ENCODE measurements at regions not wholly inside any gene's neighbourhood (a gene's known extent, or its start where the extent isn't known, plus 50 kb on each side); places are given as distances from the start of the nearest gene placed in this dataset.
"Not testable (repeated sequence)": the region's sequence is repeated elsewhere in the genome, so short reads cannot be mapped to it uniquely, and the experiment has no call there.

DNA sequence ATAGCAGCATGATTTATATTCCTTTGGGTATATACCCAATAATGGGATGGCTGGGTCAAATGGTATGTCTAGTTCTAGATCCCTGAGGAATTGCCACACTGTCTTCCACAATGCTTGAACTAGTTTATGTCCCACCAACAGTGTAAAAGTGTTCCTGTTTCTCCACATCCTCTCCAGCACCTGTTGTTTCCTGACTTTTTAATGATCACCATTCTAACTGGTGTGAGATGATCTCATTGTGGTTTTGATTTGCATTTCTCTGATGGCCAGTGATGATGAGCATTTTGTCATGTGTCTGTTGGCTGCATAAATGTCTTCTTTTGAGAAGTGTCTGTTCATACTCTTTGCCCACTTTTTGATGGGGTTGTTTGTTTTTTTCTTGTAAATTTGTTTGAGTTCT is 54.0 kb upstream of the GPR89A start:
- not testable (repeated sequence) for DNase-seq

DNA sequence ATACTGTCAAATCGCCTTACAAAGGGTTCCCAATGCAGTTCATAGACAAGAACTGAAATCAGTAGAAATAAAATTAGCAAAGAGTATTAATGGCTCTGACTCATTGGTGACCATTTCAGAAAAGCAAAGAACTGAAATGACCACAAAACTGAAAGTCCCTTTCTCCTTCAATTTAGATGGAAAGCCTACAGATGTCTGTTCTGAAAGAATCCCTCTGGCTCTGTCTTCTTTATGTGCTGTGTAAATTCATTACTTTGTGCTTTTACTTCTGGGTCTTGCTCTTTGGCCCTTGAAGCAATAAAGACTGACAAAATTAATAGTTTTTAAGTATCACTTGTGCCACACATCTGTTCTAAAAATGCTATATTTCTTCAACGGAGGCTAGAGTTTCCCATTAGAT is 62.7 kb upstream of the GPR89A start:
- no peak for DNase-seq

DNA sequence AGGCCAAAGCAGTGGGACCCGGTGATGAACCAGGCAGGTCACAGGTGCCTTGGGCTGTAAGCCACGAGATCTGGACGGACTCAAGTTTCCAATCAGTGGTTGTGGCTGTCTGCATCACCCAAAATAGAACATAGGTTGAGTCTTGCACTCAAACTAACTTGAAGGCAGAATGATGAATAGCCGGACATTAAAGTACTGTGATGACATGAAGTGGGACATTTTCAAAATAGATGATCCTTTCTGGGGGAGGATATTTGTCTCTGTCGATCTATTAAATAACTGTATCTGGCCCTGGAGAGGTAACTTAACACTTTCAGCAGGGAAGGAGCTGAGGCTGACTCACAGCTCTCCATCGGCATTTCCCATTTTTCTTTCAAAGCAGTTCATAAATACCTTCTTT is 66.1 kb upstream of the GPR89A start:
- DNase-seq = not testable (repeated sequence)

DNA sequence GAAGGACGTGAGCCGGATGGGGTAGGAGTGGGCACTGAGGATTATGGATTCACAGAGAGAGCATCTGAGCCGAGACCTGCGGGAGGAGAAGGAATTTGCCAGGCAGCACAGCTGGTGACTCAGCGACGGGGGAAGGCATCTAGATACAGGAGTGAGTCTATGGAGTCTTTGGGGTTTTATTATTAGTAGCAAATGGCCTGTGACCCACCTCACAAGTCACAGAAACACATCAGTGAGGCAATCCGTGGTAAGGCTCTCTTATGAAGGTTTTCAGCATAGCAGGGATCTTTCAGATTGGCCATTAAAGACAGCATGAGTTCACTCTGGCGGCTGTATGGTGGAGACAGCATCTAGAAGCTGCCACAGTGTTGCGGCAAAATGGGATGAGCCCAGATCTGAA is 66.5 kb upstream of the GPR89A start:
- DNase-seq = peak; percentile 6

DNA sequence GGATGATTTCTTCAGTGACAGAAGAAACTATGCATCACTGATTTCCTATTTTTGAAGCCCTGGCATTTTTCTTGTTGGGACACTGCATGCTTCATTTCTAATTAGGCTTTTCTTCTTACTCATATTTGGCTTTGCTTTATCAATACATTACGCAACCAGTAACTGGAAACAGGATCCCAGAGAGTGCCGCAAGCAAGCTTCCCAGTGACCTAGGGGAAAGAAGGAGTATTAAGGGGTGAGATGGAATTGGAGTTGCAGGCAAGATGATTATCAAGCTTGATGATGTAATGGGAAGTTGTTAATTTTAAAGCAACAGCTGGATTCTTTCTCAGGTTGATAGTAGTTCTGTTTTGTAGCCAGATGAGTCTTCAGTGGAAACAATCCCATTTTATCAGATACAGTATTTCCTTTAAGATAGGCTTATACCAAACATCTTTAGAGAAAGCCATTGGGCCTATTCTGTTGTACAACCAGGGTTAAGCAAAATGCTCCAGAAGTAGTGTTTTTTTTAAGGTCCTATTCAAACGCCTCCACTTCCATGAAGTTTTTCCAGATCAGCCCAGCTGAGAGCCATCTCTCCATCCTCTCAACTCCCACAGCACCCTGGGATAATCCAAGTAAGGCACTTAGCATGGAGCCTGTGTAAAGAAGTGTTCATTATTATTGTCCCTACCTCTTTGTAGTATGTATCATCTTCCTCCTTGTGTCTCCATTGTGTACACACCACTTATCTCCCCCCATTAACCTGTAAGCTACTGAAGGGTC is 69.5 kb upstream of the GPR89A start:
- not testable (repeated sequence) for DNase-seq

DNA sequence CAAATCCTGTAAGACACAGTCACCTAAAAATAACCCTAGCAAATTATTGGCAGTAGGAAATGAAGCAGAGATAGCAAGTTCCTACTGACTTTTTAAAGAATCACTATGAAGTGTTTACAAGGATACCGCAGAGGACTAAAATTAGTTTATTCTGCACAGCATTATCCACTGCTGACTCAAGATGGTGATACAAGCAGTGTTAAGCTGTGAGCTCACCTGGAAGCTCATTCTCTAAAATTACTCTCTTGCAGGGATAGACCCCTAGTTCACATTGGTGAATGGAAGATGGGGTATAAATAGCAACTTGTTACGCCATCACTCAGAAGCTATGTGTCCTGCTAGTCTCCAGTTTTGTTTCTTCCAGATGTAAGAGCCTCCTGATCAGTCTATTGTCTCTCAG is 70.8 kb upstream of the GPR89A start:
- DNase-seq = not testable (repeated sequence)

DNA sequence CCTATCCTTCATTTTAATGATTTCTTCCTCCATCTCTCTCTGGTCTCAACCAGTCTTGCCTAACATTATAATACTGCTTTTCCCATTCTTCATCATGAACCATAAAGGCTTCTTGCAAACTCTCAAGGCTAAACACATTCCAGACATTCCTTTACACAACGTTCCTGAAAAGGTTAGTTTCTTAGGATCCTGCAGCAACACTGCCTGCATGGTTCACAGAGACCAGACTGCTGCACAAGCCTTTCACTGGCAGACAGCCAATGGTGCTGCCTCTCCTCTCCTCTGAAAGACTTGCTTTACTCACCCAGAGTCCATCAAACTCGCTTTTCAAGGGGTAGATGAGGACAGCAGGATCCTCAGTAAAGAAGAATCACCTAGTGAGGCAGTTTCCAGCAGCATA is 72.3 kb upstream of the GPR89A start:
- DNase-seq = not testable (repeated sequence)

DNA sequence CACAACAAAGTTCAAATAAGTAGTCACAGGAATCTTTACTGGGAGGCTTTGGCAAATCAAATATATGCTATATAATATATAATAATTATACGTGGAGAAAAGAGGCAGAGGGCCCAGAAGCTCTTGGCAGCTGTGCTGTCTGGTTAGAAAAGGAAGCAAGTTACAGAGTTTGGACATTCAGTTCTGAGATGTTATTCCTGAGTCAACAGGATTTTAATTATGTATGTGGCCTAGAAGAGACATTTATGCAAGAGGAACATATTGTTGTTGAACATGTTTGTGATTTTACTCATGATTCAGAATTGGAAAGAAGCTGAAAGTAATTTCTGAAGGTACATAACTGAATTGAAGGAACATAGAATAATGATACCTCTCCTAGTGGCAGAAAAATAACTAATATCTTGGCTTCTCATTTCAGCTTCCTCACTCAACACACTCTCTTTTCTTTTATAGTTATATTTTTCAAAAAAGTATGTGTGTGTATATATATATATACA is 79.7 kb upstream of the GPR89A start:
- not testable (repeated sequence) for DNase-seq

DNA sequence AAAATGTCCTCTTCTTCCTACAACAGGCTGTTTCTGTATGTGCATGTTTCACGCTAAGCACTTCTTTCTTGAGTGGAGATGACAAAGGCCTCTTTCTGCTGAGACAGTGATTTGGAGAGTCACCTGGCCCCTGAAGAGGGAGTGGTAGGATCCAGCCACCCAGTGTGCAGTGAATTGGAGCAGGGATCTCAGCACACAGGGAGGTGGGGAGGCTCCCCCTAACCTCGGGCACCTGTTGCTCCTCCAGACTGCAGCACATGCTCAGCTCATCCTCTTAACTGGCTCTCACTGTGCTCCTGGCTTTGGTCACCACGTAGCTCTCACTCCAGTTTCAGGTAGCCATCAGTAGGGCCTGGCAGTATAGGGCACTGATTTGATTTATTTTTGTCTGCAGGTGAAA is 87.6 kb upstream of the GPR89A start:
- DNase-seq = not testable (repeated sequence)

DNA sequence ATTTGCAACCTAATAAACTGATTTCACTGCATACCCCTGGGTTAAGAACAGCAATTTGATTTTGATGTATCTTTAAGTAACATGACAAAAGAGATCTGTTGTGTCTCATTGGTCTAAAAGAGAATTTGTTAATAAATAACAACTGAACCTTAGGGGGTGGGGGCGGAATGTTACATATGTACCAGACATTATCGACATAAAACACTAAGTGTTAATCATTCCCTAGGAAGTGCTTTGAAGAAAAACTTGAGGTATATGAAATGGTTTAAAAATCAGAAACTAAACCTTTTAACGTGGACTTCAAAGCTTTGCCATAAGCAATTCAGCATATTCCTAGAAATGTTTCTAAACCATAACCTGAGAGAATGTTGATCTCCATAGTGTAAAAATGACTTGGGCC is 88.5 kb upstream of the GPR89A start:
- not testable (repeated sequence) for DNase-seq

DNA sequence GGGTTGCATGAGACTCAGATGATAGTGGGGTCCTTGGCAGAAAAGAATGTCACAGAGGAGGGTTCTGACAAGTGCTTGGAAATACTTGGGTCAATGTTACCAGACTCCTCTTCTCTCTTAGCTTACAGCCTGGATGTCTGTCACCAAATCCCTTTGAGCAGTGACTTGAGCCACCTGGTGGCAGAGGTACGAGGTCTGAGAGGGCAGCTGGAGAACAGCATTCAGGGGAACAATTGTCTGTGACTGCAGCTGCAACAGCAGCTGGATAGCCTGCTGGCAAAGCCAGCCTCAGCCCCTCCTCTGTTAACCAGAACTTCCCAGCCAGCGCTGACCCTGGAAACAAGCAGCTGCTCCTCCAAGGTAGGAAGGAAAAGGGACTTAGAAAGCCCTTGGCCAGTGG is 87.6 kb upstream of the NBPF20 start:
- not testable (repeated sequence) for DNase-seq

DNA sequence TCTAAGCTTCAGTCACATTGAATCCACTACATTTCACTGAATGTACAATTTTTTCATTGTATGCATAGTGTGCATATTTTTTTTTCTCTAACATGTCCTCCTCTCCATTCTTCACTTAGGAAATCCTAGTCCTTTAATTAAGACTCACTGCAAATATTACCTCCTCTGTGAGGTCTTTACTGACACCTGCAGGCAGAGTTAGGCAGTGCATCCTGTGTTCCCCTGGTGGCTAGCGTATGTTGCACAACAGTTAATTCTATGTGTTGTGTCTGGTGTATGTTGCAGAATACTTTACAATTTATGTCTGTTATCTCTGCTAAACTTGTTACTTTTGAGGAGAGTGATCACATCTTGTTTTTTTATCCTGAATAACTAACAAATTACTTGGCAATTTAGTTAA is 82.7 kb upstream of the NBPF20 start:
- not testable (repeated sequence) for DNase-seq

DNA sequence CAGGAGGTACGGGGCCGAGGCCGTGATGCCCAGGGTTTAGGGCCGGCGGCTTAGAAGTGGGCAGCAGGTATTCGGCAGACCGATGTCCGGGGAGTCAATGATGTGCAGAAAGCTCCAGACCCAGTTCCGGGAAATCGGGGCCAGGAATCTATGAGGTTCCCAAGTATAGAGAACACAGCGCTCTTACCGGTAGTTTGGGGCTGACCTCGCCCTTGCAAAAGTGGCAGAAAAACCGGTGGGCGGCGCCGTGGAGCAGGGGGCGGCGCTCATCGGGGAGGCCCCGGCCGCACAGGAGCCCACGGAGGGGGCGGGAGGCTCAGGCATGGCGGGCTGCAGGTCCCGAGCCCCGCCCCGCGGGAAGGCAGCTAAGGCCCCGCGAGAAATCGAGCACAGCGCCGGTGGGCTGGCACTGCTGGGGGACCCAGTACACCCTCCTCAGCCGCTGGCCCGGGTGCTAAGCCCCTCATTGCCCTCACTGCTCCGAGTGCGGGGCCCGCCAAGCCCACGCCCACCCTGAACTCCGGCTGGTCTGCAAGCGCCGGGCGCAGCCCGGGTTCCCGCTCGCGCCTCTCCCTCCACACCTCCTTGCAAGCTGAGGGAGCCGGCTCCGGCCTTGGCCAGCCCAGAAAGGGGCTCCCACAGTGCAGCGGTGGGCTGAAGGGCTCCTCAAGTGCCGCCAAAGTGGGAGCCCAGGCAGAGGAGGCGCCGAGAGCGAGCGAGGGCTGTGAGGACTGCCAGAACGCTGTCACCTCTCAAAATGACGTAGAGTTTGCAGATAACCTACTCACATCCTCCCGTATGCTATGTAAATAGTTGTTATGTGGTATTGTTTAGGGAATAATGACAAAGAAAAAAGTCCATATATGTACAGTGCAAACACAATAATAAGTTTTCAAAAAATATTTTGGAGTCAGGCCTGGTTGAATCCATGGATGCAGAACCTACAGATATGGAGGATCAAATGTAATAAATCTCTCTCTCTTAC is 80.6 kb upstream of the NBPF20 start:
- DNase-seq = not testable (repeated sequence)

DNA sequence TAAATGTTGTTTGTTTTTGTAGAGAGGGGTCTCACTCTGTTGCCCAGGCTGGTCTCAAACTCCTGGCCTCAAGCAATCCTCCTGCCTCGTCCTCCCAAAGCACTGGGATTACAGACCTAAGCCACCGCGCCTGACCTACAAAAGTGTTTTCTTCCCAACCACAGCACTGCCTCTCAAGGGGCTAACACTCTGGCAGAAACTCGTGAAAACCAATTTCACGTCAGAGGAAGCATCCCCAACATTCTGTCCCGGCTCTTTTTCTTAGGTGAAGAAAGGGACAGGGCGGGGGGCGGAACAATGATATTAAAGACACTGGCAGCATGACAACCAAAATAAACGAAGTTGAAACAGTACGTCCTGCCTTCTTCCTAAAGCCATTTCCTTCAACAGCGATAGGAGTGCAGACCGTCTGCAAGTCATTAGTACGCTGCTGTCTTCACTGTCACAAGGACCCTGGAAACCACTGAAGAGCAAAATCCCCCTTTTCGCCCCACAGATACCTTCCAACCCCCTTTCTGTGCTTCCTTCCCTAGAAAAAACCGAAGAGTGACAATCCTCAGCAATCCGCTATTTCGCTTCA is 79.5 kb upstream of the NBPF20 start:
- not testable (repeated sequence) for DNase-seq

DNA sequence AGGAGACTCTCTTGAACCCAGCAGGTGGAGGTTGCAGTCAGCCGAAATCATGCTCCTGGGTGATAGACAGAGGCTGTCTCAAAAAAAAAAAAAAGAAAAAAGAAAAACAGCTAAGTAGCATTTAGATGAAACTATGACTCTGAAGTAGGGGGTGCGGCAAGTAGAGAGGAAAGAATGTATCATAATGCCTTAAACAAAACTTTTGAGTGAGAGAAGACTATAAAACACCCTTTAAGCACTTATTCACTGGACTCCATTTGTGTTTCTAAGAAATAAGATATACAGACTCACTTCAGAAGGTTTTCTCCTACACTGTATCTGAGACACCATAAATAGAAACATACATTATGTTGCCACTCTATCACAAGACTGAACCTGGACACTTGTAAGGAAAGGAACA is 78.9 kb upstream of the NBPF20 start:
- DNase-seq = not testable (repeated sequence)

DNA sequence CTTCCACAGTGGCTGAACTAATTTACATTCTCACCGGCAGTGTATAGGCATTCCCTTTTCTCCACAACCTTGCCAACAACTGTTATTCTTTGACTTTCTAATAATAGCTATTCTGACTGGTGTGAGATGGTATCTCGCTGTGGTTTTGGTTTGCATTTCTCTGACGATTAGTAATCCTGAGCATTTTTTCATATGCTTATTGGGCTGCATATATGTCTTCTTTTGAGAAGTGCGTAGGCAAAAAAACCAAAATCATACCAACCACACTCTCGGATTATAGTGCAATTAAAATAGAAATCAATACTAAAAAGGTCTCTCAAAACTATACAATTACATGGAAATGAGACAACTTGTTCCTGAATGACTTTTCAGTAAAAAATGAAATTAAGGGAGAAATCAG is 74.8 kb upstream of the NBPF20 start:
- not testable (repeated sequence) for DNase-seq

DNA sequence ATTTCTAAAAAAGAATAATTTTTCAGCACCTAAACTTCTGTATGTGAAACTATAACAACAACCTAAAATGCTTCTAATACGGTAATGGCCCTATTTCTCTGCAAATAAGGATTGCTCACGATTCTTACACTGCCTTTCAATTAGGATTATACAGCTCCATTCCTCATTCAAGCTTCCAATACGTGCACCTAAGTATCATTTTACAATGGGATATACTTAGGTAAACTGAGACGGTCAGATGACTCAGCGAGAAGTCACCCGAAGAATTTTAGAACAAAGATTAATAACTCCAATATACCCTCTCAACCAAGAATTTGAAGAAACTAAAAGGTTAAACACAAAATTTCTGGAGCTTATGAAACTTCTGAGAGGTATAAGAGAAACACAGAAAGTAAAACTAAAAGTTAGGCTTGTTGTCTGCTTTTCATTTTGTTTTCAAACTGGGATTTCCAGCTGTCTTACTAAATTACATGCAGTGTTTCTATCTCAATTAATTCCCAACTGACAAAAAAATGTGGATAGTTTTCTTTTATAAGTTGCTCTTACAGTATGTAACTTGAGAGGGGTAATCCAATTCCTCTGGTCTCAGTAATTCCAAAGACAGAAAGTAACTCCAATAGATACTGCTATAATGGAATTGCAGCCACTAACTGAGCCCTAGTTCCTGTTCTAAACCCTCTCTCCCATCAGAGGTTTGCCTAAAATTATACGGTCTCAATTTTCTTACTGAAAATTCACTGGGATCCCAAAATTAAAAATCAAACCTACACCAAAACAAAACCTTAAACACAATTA is 69.9 kb upstream of the NBPF20 start:
- DNase-seq = not testable (repeated sequence)

DNA sequence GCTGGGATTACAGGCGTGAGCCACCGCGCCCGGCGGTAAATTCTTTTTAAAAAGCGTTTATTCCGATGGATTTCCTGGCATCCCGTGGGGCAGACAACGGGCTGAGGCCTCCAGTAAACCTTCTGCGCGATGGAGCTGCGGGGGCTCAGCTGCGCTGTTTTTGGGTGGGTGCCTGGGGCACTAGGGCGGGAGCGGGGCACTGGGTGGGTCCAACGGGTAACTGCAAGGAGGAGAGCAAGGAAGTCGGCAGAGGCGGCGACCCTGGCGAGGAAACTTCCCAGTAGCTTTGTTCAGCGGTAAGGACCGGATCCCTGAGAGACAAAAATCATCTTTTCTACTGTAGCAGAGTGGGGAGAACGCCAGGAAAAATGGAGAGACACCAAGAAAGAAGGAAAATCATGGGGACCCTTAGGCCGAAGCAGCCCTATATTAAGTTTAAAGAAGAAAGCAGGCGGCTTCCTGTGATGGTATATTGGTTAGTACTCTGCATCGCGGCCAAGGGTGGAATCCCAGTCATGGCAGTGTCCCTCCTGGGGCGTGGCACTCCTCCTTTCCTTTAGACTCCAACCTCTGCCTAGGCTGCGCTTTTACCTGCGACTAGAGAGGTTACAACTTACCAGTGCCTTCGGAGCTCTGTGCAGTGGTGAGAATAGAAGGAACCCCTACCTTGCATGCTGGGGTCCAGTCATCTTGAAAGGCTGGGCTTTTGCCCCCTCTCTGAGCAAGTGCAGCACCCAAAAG is 63.0 kb upstream of the NBPF20 start:
- DNase-seq = not testable (repeated sequence)

DNA sequence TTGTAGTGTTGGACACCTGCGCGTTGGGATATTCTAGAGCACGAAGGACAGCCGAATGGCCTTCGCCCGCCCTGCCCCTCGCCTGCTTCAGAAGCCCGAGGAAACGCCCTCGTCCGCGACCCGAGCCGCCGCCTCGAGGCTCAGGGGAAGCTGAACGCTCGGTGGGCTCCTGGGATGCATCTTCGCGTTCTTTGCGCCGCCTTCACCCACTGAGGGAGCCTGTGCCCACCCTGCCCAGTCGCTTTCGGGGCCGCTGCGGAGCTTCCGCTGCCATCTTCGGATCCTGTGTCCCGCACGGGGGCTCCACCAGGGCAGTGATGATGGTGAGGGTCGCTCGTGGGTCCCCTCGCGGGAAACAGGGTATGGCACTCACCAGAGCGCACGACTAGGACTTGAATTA is 61.8 kb upstream of the NBPF20 start:
- DNase-seq = peak; percentile 51

DNA sequence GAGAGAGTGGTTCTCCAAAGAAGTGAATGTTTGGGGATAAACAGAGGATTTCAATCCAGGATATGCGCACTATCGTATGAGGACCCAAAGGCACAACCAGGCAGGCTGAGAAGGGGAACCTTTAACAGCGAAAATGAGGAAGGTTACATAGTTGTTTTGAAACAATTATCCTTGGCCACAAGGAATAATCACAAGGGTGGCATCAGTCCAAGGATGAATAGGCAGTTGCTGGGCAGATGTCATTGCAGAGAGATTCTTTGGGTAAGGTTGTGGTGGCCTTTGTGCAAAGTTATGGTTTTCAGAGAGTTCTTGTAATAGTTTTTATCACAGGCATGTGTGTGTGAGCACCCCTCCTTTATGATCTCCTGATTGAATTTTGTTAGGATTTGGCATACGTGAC is 58.9 kb upstream of the NBPF20 start:
- not testable (repeated sequence) for DNase-seq

DNA sequence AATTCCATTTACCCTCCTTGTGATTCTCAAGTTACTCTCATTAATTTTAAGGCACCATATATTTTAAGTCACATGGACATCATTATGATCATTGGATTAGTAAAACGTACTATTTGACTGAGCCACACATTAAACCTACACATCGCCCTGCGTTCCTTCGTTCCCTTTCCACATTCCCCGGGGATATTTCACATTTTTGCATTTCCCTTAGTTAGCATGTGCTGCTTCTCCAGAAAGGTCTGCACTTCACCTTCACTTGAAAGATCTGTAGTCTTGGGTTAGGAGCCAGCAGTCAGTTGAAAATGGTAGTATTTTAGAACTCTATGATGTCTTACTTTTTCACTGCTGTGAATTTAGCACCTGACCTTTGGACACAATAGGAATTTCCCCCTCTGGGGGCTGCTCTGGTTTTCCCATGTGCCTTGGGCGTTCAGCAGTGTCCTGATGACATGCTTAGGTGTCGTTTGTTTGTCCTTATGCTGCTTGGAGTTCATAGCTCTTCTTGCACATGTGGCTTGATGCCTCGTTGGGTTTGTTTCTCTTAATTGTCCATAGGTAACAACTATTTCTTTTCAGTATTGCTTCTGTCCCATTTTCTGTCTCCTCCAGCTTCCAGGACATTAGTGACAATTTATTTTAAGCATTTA is 56.9 kb upstream of the NBPF20 start:
- DNase-seq = not testable (repeated sequence)
